ENCODE measurements at regions not wholly inside any gene's neighbourhood (a gene's known extent, or its start where the extent isn't known, plus 50 kb on each side); places are given as distances from the start of the nearest gene placed in this dataset.

GRCh38 chr2:15794608-15795134 is 145.7 kb upstream of the MYCN start:
- TF ChIP-seq CTCF (IDR thresholded peaks at IDR 0.05) (no peak), POLR2A (IDR thresholded peaks at IDR 0.05) (no peak)
